ENCODE measurements at regions not wholly inside any gene's neighbourhood (a gene's known extent, or its start where the extent isn't known, plus 50 kb on each side); places are given as distances from the start of the nearest gene placed in this dataset.
"Not testable (repeated sequence)": the region's sequence is repeated elsewhere in the genome, so short reads cannot be mapped to it uniquely, and the experiment has no call there.

DNA sequence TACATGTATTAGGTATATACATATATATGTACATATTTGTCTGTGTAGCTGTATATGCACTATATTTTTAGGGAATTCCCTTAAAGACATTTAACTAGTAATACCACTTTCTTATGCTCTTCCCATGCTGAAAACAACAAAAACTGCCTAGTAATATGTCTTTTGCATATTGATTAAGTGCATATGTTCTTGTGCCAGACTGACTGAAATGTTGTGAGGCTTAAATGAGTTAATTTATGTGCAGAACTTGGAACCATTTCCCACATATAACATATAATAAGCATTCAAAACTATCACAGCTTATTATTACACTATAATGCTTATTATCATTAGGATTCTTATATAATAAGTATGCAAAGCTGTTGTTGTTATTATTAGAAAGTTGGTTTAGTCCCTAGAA lies 318.0 kb upstream of the KCNMB2 start:
- no peaks in the 10 kb centered on the region for H4K20me1 ChIP-seq (replicated peaks in 1 of 2; ENCODE audit: control insufficient read depth in 1 of 2, insufficient read depth in 2 of 2, low read length in 2 of 2)

DNA sequence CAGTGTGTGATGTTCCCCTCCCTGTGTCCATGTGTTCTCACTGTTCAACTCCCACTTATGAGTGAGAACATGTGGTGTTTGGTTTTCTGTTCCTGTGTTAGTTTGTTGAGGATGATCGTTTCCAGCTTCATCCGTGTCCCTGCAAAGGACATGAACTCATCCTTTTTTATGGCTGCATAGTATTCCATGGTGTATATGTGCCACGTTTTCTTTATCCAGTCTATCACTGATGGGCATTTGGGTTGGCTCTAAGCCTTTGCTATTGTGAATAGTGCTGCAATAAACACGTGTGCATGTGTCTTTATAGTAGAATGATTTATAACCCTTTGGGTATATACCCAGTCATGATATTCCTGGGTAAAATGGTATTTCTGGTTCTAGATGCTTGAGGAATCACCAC lies 316.6 kb upstream of the KCNMB2 start:
- H3K23me2 ChIP-seq (ENCODE audit: low read depth, low read length); DNase-seq (ENCODE audit: low read depth in 1 of 2, low spot score in 2 of 2); H3K27me3 ChIP-seq (replicated peaks in 1 of 4; ENCODE audit: control insufficient read depth in 3 of 4, extremely low read depth in 1 of 4, insufficient read depth in 3 of 4, low read length in 3 of 4); H3K27ac ChIP-seq (ENCODE audit: low read depth, low read length); H3K36me3 ChIP-seq (ENCODE audit: control insufficient read depth in 2 of 4, insufficient read depth in 4 of 4, low read length in 3 of 4); H3K9me3 ChIP-seq (ENCODE audit: insufficient read depth in 2 of 2, low read depth in 1 of 2, low read length in 1 of 2); H2BK120ac ChIP-seq (replicated peaks; ENCODE audit: low read depth, low read length); H3K79me2 ChIP-seq (ENCODE audit: control insufficient read depth in 1 of 2, insufficient read depth in 2 of 2, low read length in 2 of 2); H3K56ac ChIP-seq (replicated peaks; ENCODE audit: insufficient read length, low read depth, low read length); H2BK5ac ChIP-seq (ENCODE audit: low read depth, low read length); H3K4me1 ChIP-seq (replicated peaks in 1 of 4; ENCODE audit: control insufficient read depth in 3 of 4, insufficient read depth in 4 of 4, low read length in 3 of 4); H4K91ac ChIP-seq (replicated peaks; ENCODE audit: insufficient read length, low read length); H2AK5ac ChIP-seq (ENCODE audit: low read depth, low read length); POLR2A ChIA-PET (ENCODE audit: partially characterized antibody); CTCF ChIA-PET (ENCODE audit: partially characterized antibody); H2BK15ac ChIP-seq (ENCODE audit: low read length); H3K23ac ChIP-seq (ENCODE audit: insufficient read length); H3K4ac ChIP-seq (replicated peaks; ENCODE audit: insufficient read length, low read depth, low read length); H3K4me3 ChIP-seq (ENCODE audit: extremely low read depth in 1 of 4, insufficient read depth in 2 of 4, low read depth in 3 of 4, low read length in 4 of 4); H3K9ac ChIP-seq (replicated peaks in 1 of 4; ENCODE audit: extremely low read depth in 1 of 4, low read depth in 3 of 4, low read length in 3 of 4); H4K5ac ChIP-seq (ENCODE audit: insufficient read length, low read depth, low read length); H4K8ac ChIP-seq (ENCODE audit: extremely low read depth, insufficient read depth, low read length); H2BK12ac ChIP-seq (ENCODE audit: low read depth, low read length); H3K4me2 ChIP-seq (ENCODE audit: insufficient read depth in 1 of 2, low read depth in 2 of 2, low read length in 2 of 2); H4K20me1 ChIP-seq (replicated peaks in 1 of 2; ENCODE audit: control insufficient read depth in 1 of 2, insufficient read depth in 2 of 2, low read length in 2 of 2); H3K79me1 ChIP-seq (ENCODE audit: low read depth, low read length); H2BK20ac ChIP-seq (ENCODE audit: low read length); H3K18ac ChIP-seq (ENCODE audit: extremely low read depth, low read length); FAIRE-seq; H2AFZ ChIP-seq (ENCODE audit: low read length); H3K14ac ChIP-seq (ENCODE audit: insufficient read length): not testable (repeated sequence)
- 69% methylated on average over 4 of the region's 4 CpGs; no CpG with 5 or more reads in 1 of the 2 experiments for WGBS, 2 experiments (ENCODE audit: extremely low coverage in 1 of 2, insufficient coverage in 1 of 2, insufficient read length in 1 of 2, insufficient replicate concordance in 2 of 2, low coverage in 1 of 2, low lambda C conversion rate in 2 of 2, missing lambda C conversion rate in 1 of 2)

More for the DNA sequence above, 318.0 kb upstream of the KCNMB2 start:
- no peak overlapping the region for H3K14ac ChIP-seq (ENCODE audit: insufficient read length)
- H3K9ac ChIP-seq (replicated peaks in 1 of 4; ENCODE audit: extremely low read depth in 1 of 4, low read depth in 3 of 4, low read length in 3 of 4), result no peak overlapping the region
- no peak overlapping the region for H2BK15ac ChIP-seq (ENCODE audit: low read length)
- no peak overlapping the region for H3K4ac ChIP-seq (replicated peaks; ENCODE audit: insufficient read length, low read depth, low read length)
- no peaks in the 10 kb centered on the region for H3K27me3 ChIP-seq (replicated peaks in 1 of 4; ENCODE audit: control insufficient read depth in 3 of 4, extremely low read depth in 1 of 4, insufficient read depth in 3 of 4, low read length in 3 of 4)
- DNase-seq (ENCODE audit: low read depth in 1 of 2, low spot score in 2 of 2) (no peak), FAIRE-seq (no peak)
- TF ChIP-seq CREB1 (IDR thresholded peaks at IDR 0.05), result no peak
- no peak for TF ChIP-seq MAFK (IDR thresholded peaks at IDR 0.05; ENCODE audit: low read depth, low read length)
- TF ChIP-seq PHF8 (conservative IDR thresholded peaks at IDR 0.05; ENCODE audit: low read depth, low read length), result no peak
- no peak for TF ChIP-seq SIX5 (IDR thresholded peaks at IDR 0.05; ENCODE audit: low read depth, low read length)
- no peak overlapping the region for H4K91ac ChIP-seq (replicated peaks; ENCODE audit: insufficient read length, low read length)
- H2AFZ ChIP-seq (ENCODE audit: low read length), result no peak overlapping the region
- H3K79me1 ChIP-seq (ENCODE audit: low read depth, low read length), result no peaks in the 10 kb centered on the region
- H3K79me2 ChIP-seq (ENCODE audit: control insufficient read depth in 1 of 2, insufficient read depth in 2 of 2, low read length in 2 of 2), result no peaks in the 10 kb centered on the region
- no peak overlapping the region for H2BK5ac ChIP-seq (ENCODE audit: low read depth, low read length)
- no peaks in the 10 kb centered on the region for H3K36me3 ChIP-seq (ENCODE audit: control insufficient read depth in 2 of 4, insufficient read depth in 4 of 4, low read length in 3 of 4)
- CTCF ChIA-PET (ENCODE audit: partially characterized antibody), result no interaction called here
- H3K56ac ChIP-seq (replicated peaks; ENCODE audit: insufficient read length, low read depth, low read length), result no peak overlapping the region
- H3K23ac ChIP-seq (ENCODE audit: insufficient read length), result no peak overlapping the region
- H3K23me2 ChIP-seq (ENCODE audit: low read depth, low read length), result no peaks in the 10 kb centered on the region
- no peak overlapping the region for H4K8ac ChIP-seq (ENCODE audit: extremely low read depth, insufficient read depth, low read length)
- H3K9me3 ChIP-seq (ENCODE audit: insufficient read depth in 2 of 2, low read depth in 1 of 2, low read length in 1 of 2), result no peaks in the 10 kb centered on the region
- POLR2A ChIA-PET (ENCODE audit: partially characterized antibody), result no interaction called here
- no peak overlapping the region for H2BK12ac ChIP-seq (ENCODE audit: low read depth, low read length)
- no peak overlapping the region for H4K5ac ChIP-seq (ENCODE audit: insufficient read length, low read depth, low read length)
- no peak overlapping the region for H3K4me2 ChIP-seq (ENCODE audit: insufficient read depth in 1 of 2, low read depth in 2 of 2, low read length in 2 of 2)
- no peak overlapping the region for H2BK20ac ChIP-seq (ENCODE audit: low read length)
- no peak overlapping the region for H2BK120ac ChIP-seq (replicated peaks; ENCODE audit: low read depth, low read length)
- no peak overlapping the region for H3K27ac ChIP-seq (ENCODE audit: low read depth, low read length)
- no peak overlapping the region for H3K18ac ChIP-seq (ENCODE audit: extremely low read depth, low read length)
- H3K4me3 ChIP-seq (ENCODE audit: extremely low read depth in 1 of 4, insufficient read depth in 2 of 4, low read depth in 3 of 4, low read length in 4 of 4), result no peak overlapping the region
- H2AK5ac ChIP-seq (ENCODE audit: low read depth, low read length), result no peak overlapping the region
- no peaks in the 10 kb centered on the region for H3K4me1 ChIP-seq (replicated peaks in 1 of 4; ENCODE audit: control insufficient read depth in 3 of 4, insufficient read depth in 4 of 4, low read length in 3 of 4)
